ENCODE measurements at regions not wholly inside any gene's neighbourhood (a gene's known extent, or its start where the extent isn't known, plus 50 kb on each side); places are given as distances from the start of the nearest gene placed in this dataset.

GRCh38 chr6:142500250-142500786 lies 198.5 kb downstream of the ADGRG6 start:
- FAIRE-seq (no peak), DNase-seq (ENCODE audit: insufficient read length, low spot score) (no peak)
- TF ChIP-seq CTCF (IDR thresholded peaks at IDR 0.05; ENCODE audit: insufficient read depth, missing control alignments), result no peak

DNA sequence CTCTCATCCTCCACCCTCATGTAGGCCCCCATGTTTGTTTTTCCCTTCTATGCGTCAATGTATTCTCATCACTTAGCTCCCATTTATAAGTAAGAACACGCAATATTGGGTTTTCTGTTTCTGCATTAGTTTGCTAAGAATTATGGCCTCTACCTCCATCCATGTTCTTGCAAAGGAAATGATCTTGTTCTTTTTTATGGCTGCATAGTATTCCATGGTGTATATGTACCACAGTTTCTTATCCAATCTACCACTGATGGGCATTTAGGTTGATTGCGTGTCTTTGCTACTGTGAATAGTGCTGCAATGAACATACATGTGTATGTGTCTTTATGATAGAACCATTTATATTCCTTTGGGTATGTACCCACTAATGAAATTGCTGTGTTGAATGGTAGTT lies 200.0 kb downstream of the ADGRG6 start:
- TF ChIP-seq CTCF (IDR thresholded peaks at IDR 0.05; ENCODE audit: insufficient read depth, missing control alignments), result no peak
- DNase-seq (ENCODE audit: insufficient read length, low spot score) (no peak), FAIRE-seq (no peak)

DNA sequence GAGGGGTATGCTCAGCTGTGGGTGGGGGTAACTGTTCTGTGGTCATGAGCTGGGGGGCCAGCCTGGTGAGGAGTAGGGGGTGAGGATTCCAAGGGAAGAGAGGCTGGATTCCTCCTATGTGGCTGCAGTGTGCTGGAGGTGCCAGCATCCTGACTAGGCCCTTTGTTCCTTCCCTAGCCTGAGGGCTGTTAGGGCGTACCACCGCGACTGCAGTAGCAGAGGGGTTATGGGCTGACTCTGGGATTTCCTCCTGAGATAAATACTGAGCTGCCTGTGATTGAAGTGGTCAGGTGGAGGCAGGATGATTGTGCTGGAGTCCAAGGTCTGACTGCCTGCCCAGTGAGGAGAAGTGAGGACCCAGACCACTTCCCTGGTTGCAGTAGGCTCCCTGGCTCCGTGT lies 205.3 kb downstream of the ADGRG6 start:
- DNase-seq (ENCODE audit: insufficient read length, low spot score) (no peak), FAIRE-seq (no peak)
- no peak for TF ChIP-seq CTCF (IDR thresholded peaks at IDR 0.05; ENCODE audit: insufficient read depth, missing control alignments)

- no peak for DNase-seq (ENCODE audit: insufficient read length, low spot score)
- no peak for TF ChIP-seq CTCF (IDR thresholded peaks at IDR 0.05; ENCODE audit: insufficient read depth, missing control alignments)
- no peak for FAIRE-seq
Observed at GRCh38 chr6:142510211-142510610, 208.4 kb downstream of the ADGRG6 start.

- no peak for TF ChIP-seq CTCF (IDR thresholded peaks at IDR 0.05; ENCODE audit: insufficient read depth, missing control alignments)
- no peak for FAIRE-seq
- no peak for DNase-seq (ENCODE audit: insufficient read length, low spot score)
Observed at GRCh38 chr6:142518126-142518525, 216.3 kb downstream of the ADGRG6 start.

DNA sequence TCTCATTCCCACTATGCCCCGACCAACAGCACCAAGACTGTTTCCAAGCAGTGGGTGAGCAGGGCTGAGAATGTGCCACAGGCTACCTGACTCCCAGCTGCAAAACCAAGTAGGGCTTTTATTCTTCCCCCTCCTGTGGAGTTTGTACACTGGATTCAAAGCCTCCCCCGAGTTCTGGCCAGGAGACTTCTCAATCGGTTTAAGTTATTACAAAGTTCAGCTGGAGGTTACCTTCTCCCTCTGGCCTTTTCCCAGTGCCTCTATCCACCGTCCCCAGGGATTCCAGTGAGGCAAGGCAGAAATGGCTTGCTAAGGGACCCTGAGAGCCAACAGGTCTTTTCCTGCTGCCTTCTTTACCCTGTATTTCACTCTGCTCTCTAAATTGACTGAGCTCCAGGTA lies 217.0 kb downstream of the ADGRG6 start:
- DNase-seq (ENCODE audit: insufficient read length, low spot score) (no peak), FAIRE-seq (no peak)
- no peak for TF ChIP-seq CTCF (IDR thresholded peaks at IDR 0.05; ENCODE audit: insufficient read depth, missing control alignments)

DNA sequence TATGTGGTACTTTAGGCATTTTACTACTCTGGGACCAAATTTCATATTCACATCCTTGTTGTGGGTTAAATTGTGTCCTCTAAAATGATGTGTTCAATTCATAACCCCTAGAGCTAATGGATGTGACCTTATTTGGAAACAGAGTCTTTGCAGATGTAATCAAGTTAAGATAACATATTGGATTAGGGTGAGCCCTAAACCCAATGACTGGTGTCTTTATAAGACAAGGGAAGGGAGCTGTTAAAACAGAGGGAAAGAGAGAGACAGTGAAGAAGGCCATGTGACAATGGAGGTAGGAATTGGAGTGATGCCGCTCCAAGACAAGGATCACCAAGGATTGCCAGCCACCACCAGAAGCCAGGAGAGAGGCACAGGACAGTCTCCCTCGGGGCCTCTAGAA lies 220.0 kb downstream of the ADGRG6 start:
- no peak for FAIRE-seq
- no peak for TF ChIP-seq CTCF (IDR thresholded peaks at IDR 0.05; ENCODE audit: insufficient read depth, missing control alignments)
- DNase-seq (ENCODE audit: insufficient read length, low spot score), result no peak
